ENCODE measurements at regions not wholly inside any gene's neighbourhood (a gene's known extent, or its start where the extent isn't known, plus 50 kb on each side); places are given as distances from the start of the nearest gene placed in this dataset.

DNA sequence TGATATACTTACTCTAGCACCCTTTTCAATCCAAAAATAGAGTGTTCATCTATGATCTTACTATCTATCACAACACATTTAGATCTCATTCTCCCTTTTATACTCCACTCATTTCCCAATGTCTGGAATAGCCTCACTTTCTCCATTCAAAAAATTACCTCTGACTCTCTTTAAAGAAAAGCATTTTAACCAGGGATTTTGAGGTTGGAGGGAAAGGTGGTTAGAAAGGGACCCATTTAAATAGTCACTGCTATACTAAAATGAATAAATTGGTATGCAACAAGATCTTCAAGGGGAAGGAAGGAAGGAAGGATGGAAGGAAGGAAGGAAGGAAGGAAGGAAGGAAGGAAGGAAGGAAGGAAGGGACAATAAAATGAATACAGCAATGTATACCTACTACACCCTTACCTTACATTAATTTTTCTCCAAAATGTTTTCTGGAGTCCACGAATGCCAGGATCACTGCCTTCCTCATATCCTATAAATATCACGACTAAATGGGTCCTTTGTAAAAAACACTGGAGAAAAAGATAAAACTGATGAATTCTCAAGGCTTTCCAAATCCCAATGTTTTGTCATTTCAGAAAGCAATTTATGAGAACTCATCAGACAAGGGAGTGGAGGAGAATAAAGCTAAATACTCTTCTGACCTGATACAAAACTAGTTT lies 202.7 kb downstream of the ZEB2 start:
- H3K27me3 Mint-ChIP-seq: no peaks in the 10 kb centered on the region
- no peak for ATAC-seq (replicated peaks; ENCODE audit: extremely low read depth, poor library complexity, severe bottlenecking)

DNA sequence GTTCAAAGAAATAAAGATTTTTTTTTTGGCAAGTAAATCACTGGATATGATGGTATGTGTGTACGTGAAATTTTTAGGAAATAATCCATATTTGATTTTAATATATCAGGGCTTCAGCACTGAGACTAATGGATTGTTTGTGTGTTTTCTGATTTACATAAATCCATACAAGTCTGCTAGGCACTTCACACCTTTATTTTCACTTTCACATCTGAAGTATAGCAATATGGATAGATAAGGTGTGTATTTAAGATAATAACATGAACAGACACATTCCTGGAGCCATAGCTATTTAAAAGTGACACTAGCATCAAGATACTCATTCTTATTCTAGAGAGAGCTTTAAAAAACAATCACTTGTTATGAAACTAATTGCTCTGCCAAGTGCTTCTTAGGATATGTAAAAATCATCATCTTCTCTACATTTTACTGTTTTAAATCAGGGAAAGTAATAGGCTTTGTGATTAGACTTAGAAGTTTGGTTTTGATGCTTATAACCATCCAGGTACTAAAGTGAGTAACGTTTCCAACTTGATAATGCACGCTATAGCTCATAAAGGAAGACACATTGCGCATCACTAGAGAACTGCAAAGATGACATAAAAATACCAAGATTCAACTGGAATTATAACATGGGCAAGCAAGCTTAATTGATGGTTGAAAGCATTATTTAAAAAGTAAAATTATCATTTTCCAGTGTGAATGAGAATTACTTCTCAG lies 208.9 kb downstream of the ZEB2 start:
- DNase-seq (ENCODE audit: low spot score in 2 of 2) (no peak), ATAC-seq (replicated peaks; ENCODE audit: extremely low read depth, poor library complexity, severe bottlenecking) (no peak)
- H3K4me3 Mint-ChIP-seq: peak overlapping the region; percentile 3
- H3K9me3 Mint-ChIP-seq: peaks cover 10% of the 10 kb centered on the region
- peaks cover 26% of the 10 kb centered on the region for H3K4me1 Mint-ChIP-seq
- H3K27me3 Mint-ChIP-seq: no peaks in the 10 kb centered on the region
- H3K27ac Mint-ChIP-seq (ENCODE audit: low read depth): peak overlapping the region; percentile 13
- H3K36me3 Mint-ChIP-seq (ENCODE audit: insufficient read depth): no peaks in the 10 kb centered on the region

More for the DNA sequence above, 202.7 kb downstream of the ZEB2 start:
- Mint-ChIP-seq H3K9me3 (peaks cover 9% of the 10 kb centered on the region), H3K27ac (ENCODE audit: low read depth) (no peak overlapping the region), H3K36me3 (ENCODE audit: insufficient read depth) (peaks cover 2% of the 10 kb centered on the region), H3K4me1 (peaks cover 16% of the 10 kb centered on the region), H3K4me3 (no peak overlapping the region)
- DNase-seq (ENCODE audit: low spot score in 2 of 2): no peak

DNA sequence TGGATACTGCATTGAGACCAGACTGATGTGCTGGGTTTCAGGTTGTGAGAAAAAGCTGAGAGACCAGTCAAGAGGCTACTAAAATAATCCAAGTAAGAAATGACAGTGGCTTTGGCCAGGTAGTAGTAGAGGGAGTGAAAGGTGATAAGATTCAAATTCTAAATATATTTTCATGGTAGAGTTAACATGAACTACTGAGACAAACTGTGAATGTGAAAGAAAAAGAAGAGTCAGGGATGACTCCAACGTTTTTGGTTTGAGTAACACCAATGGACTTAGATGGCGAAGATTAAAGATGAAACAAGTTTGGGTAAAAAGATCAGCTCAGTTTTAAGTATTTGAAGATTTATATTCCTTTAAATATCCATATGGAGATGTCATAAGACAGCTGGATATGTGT lies 209.4 kb downstream of the ZEB2 start:
- ATAC-seq (replicated peaks; ENCODE audit: extremely low read depth, poor library complexity, severe bottlenecking): no peak
- peaks cover 10% of the 10 kb centered on the region for H3K9me3 Mint-ChIP-seq
- H3K36me3 Mint-ChIP-seq (ENCODE audit: insufficient read depth): no peaks in the 10 kb centered on the region
- peaks cover 26% of the 10 kb centered on the region for H3K4me1 Mint-ChIP-seq
- H3K27me3 Mint-ChIP-seq: no peaks in the 10 kb centered on the region
- H3K4me3 Mint-ChIP-seq: peak overlapping the region; percentile 3
- no peak for DNase-seq (ENCODE audit: low spot score in 2 of 2)
- peak overlapping the region; percentile 13 for H3K27ac Mint-ChIP-seq (ENCODE audit: low read depth)

DNA sequence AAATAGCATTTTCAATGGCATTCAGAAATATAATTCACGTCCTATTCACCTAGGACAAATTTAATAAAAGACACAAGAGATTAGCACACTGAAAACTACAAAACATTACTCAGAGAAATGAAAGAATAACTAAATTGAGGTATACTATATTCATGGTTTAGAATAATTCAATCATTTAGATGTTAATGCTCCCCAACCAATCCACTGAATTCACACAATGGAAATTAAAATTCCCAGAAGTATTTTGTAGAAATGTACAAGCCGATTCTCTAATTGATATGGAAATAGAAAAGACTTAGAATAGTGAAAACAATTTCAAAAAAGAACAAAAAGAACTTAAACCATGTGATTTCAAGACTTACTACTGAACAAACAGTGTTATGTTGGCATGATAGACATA lies 212.2 kb downstream of the ZEB2 start:
- H3K4me1 Mint-ChIP-seq: peaks cover 32% of the 10 kb centered on the region
- DNase-seq (ENCODE audit: low spot score in 2 of 2) (no peak), ATAC-seq (replicated peaks; ENCODE audit: extremely low read depth, poor library complexity, severe bottlenecking) (no peak)
- no peaks in the 10 kb centered on the region for H3K36me3 Mint-ChIP-seq (ENCODE audit: insufficient read depth)
- no peak overlapping the region for H3K4me3 Mint-ChIP-seq
- H3K27ac Mint-ChIP-seq (ENCODE audit: low read depth): no peak overlapping the region
- peaks cover 6% of the 10 kb centered on the region for H3K9me3 Mint-ChIP-seq
- H3K27me3 Mint-ChIP-seq: no peaks in the 10 kb centered on the region

DNA sequence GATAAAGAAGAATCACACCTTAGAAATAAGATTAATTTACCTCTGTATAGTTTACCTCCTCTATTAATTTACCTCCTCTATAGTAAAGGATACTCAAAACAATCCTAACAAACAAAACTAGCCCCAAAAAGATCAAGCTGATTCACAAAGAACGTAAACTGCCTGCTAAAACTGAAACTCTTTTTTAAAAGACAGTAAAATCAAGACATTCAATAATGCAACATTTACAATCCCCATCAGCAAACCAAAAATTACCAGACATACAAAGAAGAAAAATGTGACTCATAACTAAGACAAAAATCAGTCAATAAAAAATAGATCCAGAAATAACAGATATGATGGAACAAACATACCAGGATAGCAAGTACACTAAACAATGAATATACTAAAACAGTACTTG lies 215.7 kb downstream of the ZEB2 start:
- Mint-ChIP-seq H3K4me3 (no peak overlapping the region), H3K27me3 (no peaks in the 10 kb centered on the region), H3K4me1 (peaks cover 10% of the 10 kb centered on the region), H3K36me3 (ENCODE audit: insufficient read depth) (no peaks in the 10 kb centered on the region), H3K9me3 (no peaks in the 10 kb centered on the region), H3K27ac (ENCODE audit: low read depth) (peak overlapping the region; percentile 74)
- no peak for ATAC-seq (replicated peaks; ENCODE audit: extremely low read depth, poor library complexity, severe bottlenecking)
- DNase-seq (ENCODE audit: low spot score in 2 of 2): no peak

DNA sequence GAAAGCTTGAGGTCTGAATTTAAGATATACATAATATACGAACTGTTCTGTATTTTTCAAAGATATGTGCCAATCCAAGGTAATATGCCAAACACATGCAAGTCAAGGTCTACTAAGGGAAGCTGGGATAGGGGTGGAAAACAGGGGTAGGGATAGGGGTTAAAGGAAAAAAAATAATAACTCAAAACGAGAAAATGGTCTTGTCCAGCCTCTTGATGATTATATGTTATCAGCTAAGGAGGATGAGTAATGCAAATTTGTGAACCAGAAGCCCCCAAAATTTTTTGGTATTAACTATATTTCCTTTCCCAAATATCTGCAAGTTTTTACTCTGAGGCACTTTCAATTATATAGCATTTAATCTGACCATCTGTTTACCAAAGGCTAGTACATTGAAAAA lies 219.3 kb downstream of the ZEB2 start:
- Mint-ChIP-seq H3K36me3 (ENCODE audit: insufficient read depth) (peaks cover 2% of the 10 kb centered on the region), H3K4me3 (no peak overlapping the region), H3K4me1 (peaks cover 10% of the 10 kb centered on the region), H3K9me3 (no peaks in the 10 kb centered on the region), H3K27me3 (no peaks in the 10 kb centered on the region), H3K27ac (ENCODE audit: low read depth) (no peak overlapping the region)
- ATAC-seq (replicated peaks; ENCODE audit: extremely low read depth, poor library complexity, severe bottlenecking) (no peak), DNase-seq (ENCODE audit: low spot score in 2 of 2) (no peak)

DNA sequence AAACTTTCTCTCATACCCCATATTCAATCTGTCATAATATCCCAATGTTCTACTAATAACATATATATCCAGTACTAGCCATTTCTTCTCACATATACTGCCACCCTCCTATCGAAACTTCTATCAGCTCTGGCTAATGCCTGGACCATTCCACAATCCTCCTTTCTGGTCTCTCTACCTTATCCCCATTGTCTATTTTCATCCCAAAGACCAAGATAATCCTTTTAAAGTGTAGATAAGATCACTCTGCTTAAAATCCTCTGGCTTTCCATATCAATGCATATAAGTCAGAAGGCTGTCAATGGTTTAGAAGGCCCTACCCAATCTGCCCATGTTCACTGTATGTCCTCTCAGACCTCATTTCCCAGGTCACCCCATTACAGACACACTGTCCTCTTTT lies 229.6 kb downstream of the ZEB2 start:
- Mint-ChIP-seq H3K4me3 (no peak overlapping the region), H3K4me1 (peaks cover 23% of the 10 kb centered on the region), H3K36me3 (ENCODE audit: insufficient read depth) (no peaks in the 10 kb centered on the region), H3K9me3 (no peaks in the 10 kb centered on the region), H3K27me3 (no peaks in the 10 kb centered on the region), H3K27ac (ENCODE audit: low read depth) (peak overlapping the region; percentile 60)
- ATAC-seq (replicated peaks; ENCODE audit: extremely low read depth, poor library complexity, severe bottlenecking): no peak
- no peak for DNase-seq (ENCODE audit: low spot score in 2 of 2)

DNA sequence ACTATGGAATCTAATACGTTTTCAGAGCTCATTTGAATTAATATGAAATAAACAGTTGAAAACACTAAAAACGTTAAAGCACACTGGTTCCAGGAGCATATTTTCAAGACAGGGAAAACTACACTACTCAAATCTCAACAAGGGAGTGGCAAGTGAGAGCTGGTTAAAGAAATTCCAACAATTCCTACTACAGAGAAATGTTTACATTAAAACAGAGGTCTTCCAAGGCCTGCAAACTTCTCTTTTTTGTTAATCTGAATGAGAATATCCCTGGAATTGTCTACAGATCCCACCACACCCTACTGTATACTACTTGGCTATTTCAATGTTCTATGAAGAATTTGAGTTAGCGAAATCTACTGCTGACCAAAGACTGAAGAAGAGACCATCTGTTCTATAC lies 231.5 kb downstream of the ZEB2 start:
- ATAC-seq (replicated peaks; ENCODE audit: extremely low read depth, poor library complexity, severe bottlenecking) (no peak), DNase-seq (ENCODE audit: low spot score in 2 of 2) (no peak)
- Mint-ChIP-seq H3K4me1 (peaks cover 23% of the 10 kb centered on the region), H3K9me3 (no peaks in the 10 kb centered on the region), H3K27me3 (no peaks in the 10 kb centered on the region), H3K4me3 (no peak overlapping the region), H3K27ac (ENCODE audit: low read depth) (no peak overlapping the region), H3K36me3 (ENCODE audit: insufficient read depth) (no peaks in the 10 kb centered on the region)

DNA sequence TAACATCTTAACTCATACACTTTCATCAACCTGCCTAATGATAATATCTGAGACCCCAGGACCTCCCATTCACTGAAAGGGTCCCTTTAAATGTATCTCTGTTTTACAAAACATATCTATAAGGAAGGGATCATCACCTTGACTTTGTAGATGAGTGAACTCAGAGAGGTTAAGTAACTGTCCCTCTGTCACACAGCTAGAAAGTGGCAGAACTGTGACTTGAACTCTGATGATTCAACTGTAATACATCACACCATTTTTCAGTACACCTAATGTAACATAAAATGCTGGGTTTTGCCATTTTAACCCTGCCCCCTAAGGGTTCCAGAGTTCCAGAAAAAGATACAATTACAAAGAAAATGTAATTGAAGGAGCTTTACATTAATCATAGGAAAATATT lies 234.6 kb downstream of the ZEB2 start:
- DNase-seq (ENCODE audit: low spot score in 2 of 2): no peak
- Mint-ChIP-seq H3K36me3 (ENCODE audit: insufficient read depth) (peaks cover 2% of the 10 kb centered on the region), H3K9me3 (no peaks in the 10 kb centered on the region), H3K27ac (ENCODE audit: low read depth) (no peak overlapping the region), H3K4me1 (peaks cover 20% of the 10 kb centered on the region), H3K27me3 (no peaks in the 10 kb centered on the region), H3K4me3 (no peak overlapping the region)
- ATAC-seq (replicated peaks; ENCODE audit: extremely low read depth, poor library complexity, severe bottlenecking): no peak

DNA sequence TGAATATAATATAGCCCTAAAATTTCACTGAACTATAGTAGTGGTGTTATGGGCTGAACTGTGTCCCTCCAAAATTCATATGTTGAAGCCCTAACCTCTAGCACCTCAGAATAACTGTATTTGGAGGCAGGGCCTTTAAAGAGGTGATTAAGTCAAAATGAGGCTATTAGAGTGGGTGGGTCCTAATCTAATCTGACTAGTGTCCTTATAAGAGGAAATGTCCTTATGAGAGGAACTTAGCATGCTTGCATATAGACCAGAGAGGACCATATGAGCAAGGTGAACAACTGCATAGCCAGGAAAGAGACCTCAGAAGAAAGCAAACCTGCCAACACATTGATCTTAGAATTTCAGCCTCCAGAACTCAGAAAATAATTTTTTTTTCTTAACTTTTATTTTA lies 238.4 kb downstream of the ZEB2 start:
- DNase-seq (ENCODE audit: low spot score in 2 of 2) (no peak), ATAC-seq (replicated peaks; ENCODE audit: extremely low read depth, poor library complexity, severe bottlenecking) (no peak)
- Mint-ChIP-seq H3K9me3 (no peaks in the 10 kb centered on the region), H3K27ac (ENCODE audit: low read depth) (no peak overlapping the region), H3K27me3 (no peaks in the 10 kb centered on the region), H3K36me3 (ENCODE audit: insufficient read depth) (peaks cover 2% of the 10 kb centered on the region), H3K4me3 (no peak overlapping the region), H3K4me1 (peaks cover 43% of the 10 kb centered on the region)

DNA sequence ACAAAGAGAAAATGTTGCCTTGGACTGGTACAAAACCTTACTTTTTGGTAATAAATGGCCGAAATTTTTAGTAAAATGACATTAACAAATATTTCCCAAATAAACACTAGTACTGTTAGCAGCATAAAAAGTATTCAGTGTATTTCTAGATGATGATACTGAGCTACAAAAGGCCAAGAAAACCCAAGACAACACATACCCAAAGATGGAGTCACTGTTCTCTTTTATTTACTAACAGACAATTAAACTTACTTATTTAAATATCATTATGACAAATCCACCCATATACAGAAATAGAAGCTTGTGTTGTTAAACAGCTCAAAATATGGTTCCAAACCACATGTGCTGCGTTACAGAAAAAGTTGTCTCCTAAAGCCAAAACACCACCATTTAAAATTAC lies 239.9 kb downstream of the ZEB2 start:
- Mint-ChIP-seq H3K36me3 (ENCODE audit: insufficient read depth) (peaks cover 2% of the 10 kb centered on the region), H3K27me3 (no peaks in the 10 kb centered on the region), H3K4me1 (peaks cover 38% of the 10 kb centered on the region), H3K4me3 (no peak overlapping the region), H3K27ac (ENCODE audit: low read depth) (peak overlapping the region; percentile 35), H3K9me3 (no peaks in the 10 kb centered on the region)
- ATAC-seq (replicated peaks; ENCODE audit: extremely low read depth, poor library complexity, severe bottlenecking): no peak
- no peak for DNase-seq (ENCODE audit: low spot score in 2 of 2)

DNA sequence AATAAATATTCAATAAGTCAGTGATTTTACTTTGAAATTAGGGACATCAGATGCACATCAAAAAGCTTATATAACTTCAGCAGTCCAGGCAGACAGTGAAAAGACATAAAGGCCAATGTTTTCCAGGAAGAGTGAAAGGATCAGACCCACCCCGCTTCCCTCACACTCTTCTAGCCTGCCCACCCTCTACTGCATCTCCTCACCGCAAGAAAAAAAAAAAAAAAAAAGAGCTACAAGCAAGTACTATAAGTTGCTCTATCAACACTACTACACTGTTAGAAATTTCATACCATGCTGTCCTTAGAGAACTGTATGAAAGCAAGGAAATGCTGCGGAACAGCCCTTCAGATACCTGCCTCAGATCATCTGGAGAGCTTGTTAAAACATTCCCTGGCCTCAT lies 240.8 kb downstream of the ZEB2 start:
- H3K27ac Mint-ChIP-seq (ENCODE audit: low read depth): peak overlapping the region; percentile 58
- H3K4me3 Mint-ChIP-seq: peak overlapping the region; percentile 29
- DNase-seq (ENCODE audit: low spot score in 2 of 2) (no peak), ATAC-seq (replicated peaks; ENCODE audit: extremely low read depth, poor library complexity, severe bottlenecking) (no peak)
- peaks cover 2% of the 10 kb centered on the region for H3K36me3 Mint-ChIP-seq (ENCODE audit: insufficient read depth)
- no peaks in the 10 kb centered on the region for H3K9me3 Mint-ChIP-seq
- peaks cover 38% of the 10 kb centered on the region for H3K4me1 Mint-ChIP-seq
- H3K27me3 Mint-ChIP-seq: no peaks in the 10 kb centered on the region

DNA sequence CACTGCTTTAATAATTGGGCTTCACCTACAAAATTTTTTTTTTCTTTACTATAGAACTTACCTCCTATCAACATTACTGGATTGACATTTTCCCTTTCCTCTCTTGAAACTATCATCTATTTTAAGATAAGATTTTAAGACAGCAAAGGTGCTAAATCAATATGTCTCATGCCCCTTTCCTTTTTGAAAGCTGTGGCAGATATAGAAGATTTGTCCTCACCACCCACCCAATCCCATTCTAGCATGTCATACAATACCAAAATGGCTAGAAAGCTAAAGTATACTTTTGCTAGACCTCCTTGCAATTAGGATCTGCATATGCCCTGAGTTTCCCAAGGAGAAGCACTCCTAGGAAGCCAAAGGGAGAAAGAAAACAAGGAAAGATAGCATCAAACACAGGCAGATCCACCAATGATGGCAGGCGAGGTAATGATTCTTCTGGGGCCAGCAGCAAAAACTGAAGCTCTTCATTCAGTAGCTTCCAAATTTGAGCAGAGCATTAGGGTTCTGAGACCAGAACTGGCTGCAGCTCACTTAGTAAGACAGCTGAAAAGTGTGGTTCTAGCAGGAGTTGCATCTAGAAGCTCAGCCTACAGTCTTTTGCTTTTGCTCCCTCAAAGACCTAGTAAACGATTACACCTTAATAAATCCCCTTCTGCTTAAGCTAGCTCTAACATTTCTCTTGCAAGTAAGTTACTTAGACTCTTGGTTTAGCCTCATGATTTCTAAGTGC lies 242.1 kb downstream of the ZEB2 start:
- Mint-ChIP-seq H3K27me3 (no peaks in the 10 kb centered on the region), H3K4me1 (peaks cover 38% of the 10 kb centered on the region), H3K27ac (ENCODE audit: low read depth) (no peak overlapping the region), H3K36me3 (ENCODE audit: insufficient read depth) (peaks cover 2% of the 10 kb centered on the region), H3K4me3 (peak overlapping the region; percentile 21), H3K9me3 (no peaks in the 10 kb centered on the region)
- DNase-seq (ENCODE audit: low spot score in 2 of 2) (no peak), ATAC-seq (replicated peaks; ENCODE audit: extremely low read depth, poor library complexity, severe bottlenecking) (no peak)
